Liver (tissue), 8 donors: ENCODE measurements at regions not wholly inside any gene's neighbourhood (a gene's known extent, or its start where the extent isn't known, plus 50 kb on each side); places are given as distances from the start of the nearest gene placed in this dataset.

Experiments used
- DNase-seq: peaks from one replicate; pipeline ENCODE4 v3.0.0-alpha.2; 2017; ENCODE audit warnings: low spot score
- H3K27ac ChIP-seq, 2 donors: one replicate each; pipeline ENCODE4 v1.7.0; 2013; ENCODE audit warnings: inconsistent platforms in 2 of 2, low read length in 2 of 2, control low read depth in 1 of 2, low read depth in 1 of 2, mild to moderate bottlenecking in 1 of 2
- H3K27me3 ChIP-seq, 4 donors: one replicate each; pipeline versions ENCODE4 v1.6.1 to v1.7.0; 2013; ENCODE audit warnings: low read length in 3 of 4, inconsistent platforms in 1 of 4, mild to moderate bottlenecking in 1 of 4, moderate library complexity in 1 of 4; ENCODE audit not compliant: control insufficient read depth in 4 of 4, insufficient read depth in 4 of 4
- H3K36me3 ChIP-seq, 4 donors: one replicate each; pipeline versions ENCODE4 v1.6.1 to v1.7.0; 2013; ENCODE audit warnings: low read length in 3 of 4, mild to moderate bottlenecking in 3 of 4, low read depth in 1 of 4, moderate library complexity in 1 of 4; ENCODE audit not compliant: control insufficient read depth in 4 of 4, insufficient read depth in 3 of 4
- H3K4me1 ChIP-seq, 4 donors: one replicate each; pipeline versions ENCODE4 v1.6.1 to v1.7.0; 2013; ENCODE audit warnings: low read length in 3 of 4, mild to moderate bottlenecking in 3 of 4, moderate library complexity in 1 of 4; ENCODE audit not compliant: control insufficient read depth in 4 of 4, insufficient read depth in 4 of 4
- H3K4me3 ChIP-seq, 3 donors: one replicate each; pipeline versions ENCODE4 v1.6.1 to v1.7.0; 2013; ENCODE audit warnings: low read length in 3 of 3, control low read depth in 1 of 3, low read depth in 1 of 3, mild to moderate bottlenecking in 1 of 3
- H3K9ac ChIP-seq, 2 donors: one replicate each; pipeline ENCODE4 v1.7.0; 2013; ENCODE audit warnings: low read length in 2 of 2, mild to moderate bottlenecking in 2 of 2, moderate library complexity in 2 of 2, control low read depth in 1 of 2, low read depth in 1 of 2
- H3K9me3 ChIP-seq, 4 donors: one replicate each; pipeline versions ENCODE4 v1.6.1 to v1.7.0; 2013; ENCODE audit warnings: low read length in 3 of 4; ENCODE audit not compliant: control insufficient read depth in 4 of 4
- FOXA1 ChIP-seq: IDR thresholded peaks from 2 replicates; pipeline ENCODE4 v1.6.1; 2016; ENCODE audit warnings: antibody characterized with exemption
- FOXA2 ChIP-seq: IDR thresholded peaks from 2 replicates; pipeline ENCODE4 v1.6.1; 2016; ENCODE audit warnings: antibody characterized with exemption
- GABPA ChIP-seq, 2 donors: IDR thresholded peaks in 1 of 2; conservative IDR thresholded peaks in 1 of 2; 2 replicates each; pipeline ENCODE4 v1.6.1; 2016; ENCODE audit warnings: antibody characterized with exemption in 2 of 2, mild to moderate bottlenecking in 1 of 2, moderate library complexity in 1 of 2
- HNF4G ChIP-seq: IDR thresholded peaks from 2 replicates; pipeline ENCODE4 v1.6.1; 2016; ENCODE audit warnings: antibody characterized with exemption
- RAD21 ChIP-seq, 2 donors: IDR thresholded peaks; 2 replicates each; pipeline ENCODE4 v1.6.1; 2016; ENCODE audit warnings: antibody characterized with exemption in 2 of 2, mild to moderate bottlenecking in 2 of 2
- SP1 ChIP-seq: IDR thresholded peaks from 2 replicates; pipeline ENCODE4 v1.6.1; 2018; ENCODE audit warnings: antibody characterized with exemption, mild to moderate bottlenecking
- WGBS: extraction: QIAGEN DNeasy Blood & Tissue Kit; methylation state at CpG from one replicate; pipeline ENCODE4 v1.1.7; 2013; 5-methylcytosine and 5-hydroxymethylcytosine counted together
- TF ChIP-seq, protein P1 (sequence below): IDR thresholded peaks from 2 replicates; pipeline ENCODE4 v1.6.1; 2016; ENCODE audit warnings: antibody characterized with exemption
- TF ChIP-seq, protein P2 (sequence below): IDR thresholded peaks from 2 replicates; pipeline ENCODE4 v1.6.1; 2016; ENCODE audit warnings: antibody characterized with exemption, mild to moderate bottlenecking
- TF ChIP-seq, protein P3 (sequence below): fragments of 150-350 bp; IDR thresholded peaks from 2 replicates; pipeline ENCODE4 v1.5.1; 2017; ENCODE audit warnings: improper control_type of control experiment, low read depth, low read length; ENCODE audit not compliant: missing input control
- donor health status: healthy.
- donor health status: healthy.
- donor health status: healthy.
- donor health status: healthy.
- donor health status: healthy.

DNA sequence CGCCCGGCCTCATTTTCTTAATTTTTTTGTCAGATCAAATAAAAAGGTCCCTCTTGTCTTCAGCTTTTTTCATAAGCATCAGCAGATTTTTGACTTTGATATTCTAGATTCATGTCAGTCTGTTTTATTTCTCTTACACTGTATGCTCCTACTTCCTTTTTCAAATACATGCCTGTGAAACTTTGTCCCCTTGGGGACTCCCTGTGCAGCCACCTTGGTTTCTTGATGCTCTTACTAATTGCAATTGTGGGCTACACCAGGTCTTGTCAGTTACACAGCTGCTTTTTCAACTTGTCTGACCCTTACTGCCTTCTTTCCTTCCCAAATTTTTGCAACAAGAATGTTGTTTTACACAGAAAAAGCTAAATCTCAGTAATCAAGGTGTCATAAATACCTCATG is 238.2 kb upstream of the KCNN2 start:
- TF ChIP-seq, protein P1, sequence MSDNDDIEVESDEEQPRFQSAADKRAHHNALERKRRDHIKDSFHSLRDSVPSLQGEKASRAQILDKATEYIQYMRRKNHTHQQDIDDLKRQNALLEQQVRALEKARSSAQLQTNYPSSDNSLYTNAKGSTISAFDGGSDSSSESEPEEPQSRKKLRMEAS, result no peak
- no peak for TF ChIP-seq HNF4G
- TF ChIP-seq FOXA2, result no peak
- no peak for TF ChIP-seq FOXA1
- TF ChIP-seq, protein P2, sequence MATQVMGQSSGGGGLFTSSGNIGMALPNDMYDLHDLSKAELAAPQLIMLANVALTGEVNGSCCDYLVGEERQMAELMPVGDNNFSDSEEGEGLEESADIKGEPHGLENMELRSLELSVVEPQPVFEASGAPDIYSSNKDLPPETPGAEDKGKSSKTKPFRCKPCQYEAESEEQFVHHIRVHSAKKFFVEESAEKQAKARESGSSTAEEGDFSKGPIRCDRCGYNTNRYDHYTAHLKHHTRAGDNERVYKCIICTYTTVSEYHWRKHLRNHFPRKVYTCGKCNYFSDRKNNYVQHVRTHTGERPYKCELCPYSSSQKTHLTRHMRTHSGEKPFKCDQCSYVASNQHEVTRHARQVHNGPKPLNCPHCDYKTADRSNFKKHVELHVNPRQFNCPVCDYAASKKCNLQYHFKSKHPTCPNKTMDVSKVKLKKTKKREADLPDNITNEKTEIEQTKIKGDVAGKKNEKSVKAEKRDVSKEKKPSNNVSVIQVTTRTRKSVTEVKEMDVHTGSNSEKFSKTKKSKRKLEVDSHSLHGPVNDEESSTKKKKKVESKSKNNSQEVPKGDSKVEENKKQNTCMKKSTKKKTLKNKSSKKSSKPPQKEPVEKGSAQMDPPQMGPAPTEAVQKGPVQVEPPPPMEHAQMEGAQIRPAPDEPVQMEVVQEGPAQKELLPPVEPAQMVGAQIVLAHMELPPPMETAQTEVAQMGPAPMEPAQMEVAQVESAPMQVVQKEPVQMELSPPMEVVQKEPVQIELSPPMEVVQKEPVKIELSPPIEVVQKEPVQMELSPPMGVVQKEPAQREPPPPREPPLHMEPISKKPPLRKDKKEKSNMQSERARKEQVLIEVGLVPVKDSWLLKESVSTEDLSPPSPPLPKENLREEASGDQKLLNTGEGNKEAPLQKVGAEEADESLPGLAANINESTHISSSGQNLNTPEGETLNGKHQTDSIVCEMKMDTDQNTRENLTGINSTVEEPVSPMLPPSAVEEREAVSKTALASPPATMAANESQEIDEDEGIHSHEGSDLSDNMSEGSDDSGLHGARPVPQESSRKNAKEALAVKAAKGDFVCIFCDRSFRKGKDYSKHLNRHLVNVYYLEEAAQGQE, result no peak
- TF ChIP-seq SP1, result no peak
- TF ChIP-seq, protein P3, sequence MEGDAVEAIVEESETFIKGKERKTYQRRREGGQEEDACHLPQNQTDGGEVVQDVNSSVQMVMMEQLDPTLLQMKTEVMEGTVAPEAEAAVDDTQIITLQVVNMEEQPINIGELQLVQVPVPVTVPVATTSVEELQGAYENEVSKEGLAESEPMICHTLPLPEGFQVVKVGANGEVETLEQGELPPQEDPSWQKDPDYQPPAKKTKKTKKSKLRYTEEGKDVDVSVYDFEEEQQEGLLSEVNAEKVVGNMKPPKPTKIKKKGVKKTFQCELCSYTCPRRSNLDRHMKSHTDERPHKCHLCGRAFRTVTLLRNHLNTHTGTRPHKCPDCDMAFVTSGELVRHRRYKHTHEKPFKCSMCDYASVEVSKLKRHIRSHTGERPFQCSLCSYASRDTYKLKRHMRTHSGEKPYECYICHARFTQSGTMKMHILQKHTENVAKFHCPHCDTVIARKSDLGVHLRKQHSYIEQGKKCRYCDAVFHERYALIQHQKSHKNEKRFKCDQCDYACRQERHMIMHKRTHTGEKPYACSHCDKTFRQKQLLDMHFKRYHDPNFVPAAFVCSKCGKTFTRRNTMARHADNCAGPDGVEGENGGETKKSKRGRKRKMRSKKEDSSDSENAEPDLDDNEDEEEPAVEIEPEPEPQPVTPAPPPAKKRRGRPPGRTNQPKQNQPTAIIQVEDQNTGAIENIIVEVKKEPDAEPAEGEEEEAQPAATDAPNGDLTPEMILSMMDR, result no peak
- no peak for TF ChIP-seq RAD21 (IDR thresholded peaks at IDR 0.05)
- Histone ChIP-seq H3K4me3 (no peak overlapping the region), H3K27me3 (no peaks in the 10 kb centered on the region), H3K4me1 (no peaks in the 10 kb centered on the region), H3K9me3 (no peaks in the 10 kb centered on the region), H3K27ac (no peak overlapping the region), H3K36me3 (no peaks in the 10 kb centered on the region), H3K9ac (no peak overlapping the region)
- 94% methylated on average over 2 of the region's 2 CpGs for WGBS
- DNase-seq, result no peak

DNA sequence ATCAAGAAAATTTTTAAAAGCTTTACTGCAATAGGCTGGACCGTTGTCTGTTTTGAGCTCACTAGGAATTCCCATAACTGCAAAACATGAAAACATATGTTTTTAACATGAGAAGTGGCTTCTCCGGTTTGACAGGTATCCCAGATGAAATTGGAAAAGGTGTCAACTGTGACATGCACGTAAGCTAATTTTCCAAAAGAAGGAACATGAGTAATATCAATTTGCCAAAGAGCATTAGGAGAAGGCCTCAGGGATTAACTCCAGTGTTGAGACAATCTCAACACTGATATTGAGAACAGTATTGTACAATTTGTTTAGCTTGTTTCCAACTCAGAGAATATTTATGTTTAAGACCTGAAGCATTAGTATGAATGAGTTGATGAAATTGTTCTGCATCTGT is 215.5 kb upstream of the KCNN2 start:
- no peak overlapping the region for H3K4me3 ChIP-seq
- H3K9me3 ChIP-seq, result no peaks in the 10 kb centered on the region
- no peaks in the 10 kb centered on the region for H3K36me3 ChIP-seq
- DNase-seq, result no peak
- TF ChIP-seq, protein P1, result no peak
- TF ChIP-seq, protein P3, result no peak
- TF ChIP-seq GABPA (IDR thresholded peaks at IDR 0.05 in 1 of 2, conservative IDR thresholded peaks at IDR 0.05 in 1 of 2), result no peak
- WGBS, result 81% methylated on average over 3 of the region's 3 CpGs
- peaks cover 0 to 3% (median 0%) of the 10 kb centered on the region in 4 donors for H3K4me1 ChIP-seq
- no peak overlapping the region for H3K9ac ChIP-seq
- no peak overlapping the region for H3K27ac ChIP-seq
- H3K27me3 ChIP-seq, result no peaks in the 10 kb centered on the region
